ENCODE measurements at regions not wholly inside any gene's neighbourhood (a gene's known extent, or its start where the extent isn't known, plus 50 kb on each side); places are given as distances from the start of the nearest gene placed in this dataset.

GRCh38 chr10:29849886-29850285, 209.5 kb downstream of the JCAD start:
- no peak for DNase-seq

GRCh38 chr10:29849126-29849833, 210.1 kb downstream of the JCAD start:
- peak; percentile 68 for DNase-seq

GRCh38 chr10:29846881-29847280, 212.1 kb upstream of the SVIL start:
- DNase-seq, result no peak

GRCh38 chr10:29845166-29845565, 210.4 kb upstream of the SVIL start:
- DNase-seq, result no peak

- no peak for DNase-seq
Measured at GRCh38 chr10:29843143-29843542, 208.4 kb upstream of the SVIL start.

GRCh38 chr10:29841724-29842649, 207.2 kb upstream of the SVIL start:
- DNase-seq, result peak; percentile 73

GRCh38 chr10:29840516-29841276, 205.9 kb upstream of the SVIL start:
- no peak for DNase-seq

GRCh38 chr10:29839826-29840515, 205.2 kb upstream of the SVIL start:
- DNase-seq, result peak; percentile 41

- DNase-seq, result no peak
Measured at GRCh38 chr10:29838539-29838938, 203.8 kb upstream of the SVIL start.

GRCh38 chr10:29837586-29837985, 202.8 kb upstream of the SVIL start:
- DNase-seq, result no peak

GRCh38 chr10:29836396-29836795, 201.6 kb upstream of the SVIL start:
- DNase-seq, result no peak

- DNase-seq, result no peak
Measured at GRCh38 chr10:29835055-29835454, 200.3 kb upstream of the SVIL start.

- DNase-seq, result no peak
Measured at GRCh38 chr10:29830531-29831512, 196.1 kb upstream of the SVIL start.

GRCh38 chr10:29829776-29830175, 195.0 kb upstream of the SVIL start:
- no peak for DNase-seq

- DNase-seq, result no peak
Measured at GRCh38 chr10:29828956-29829355, 194.2 kb upstream of the SVIL start.

- no peak for DNase-seq
Measured at GRCh38 chr10:29828440-29828894, 193.7 kb upstream of the SVIL start.

- no peak for DNase-seq
Measured at GRCh38 chr10:29827512-29827911, 192.7 kb upstream of the SVIL start.

GRCh38 chr10:29826801-29827450, 192.2 kb upstream of the SVIL start:
- DNase-seq, result no peak

- no peak for DNase-seq
Measured at GRCh38 chr10:29826221-29826620, 191.4 kb upstream of the SVIL start.

GRCh38 chr10:29823553-29824080, 188.8 kb upstream of the SVIL start:
- no peak for DNase-seq
